HL-60 (cell line): ENCODE measurements at regions not wholly inside any gene's neighbourhood (a gene's known extent, or its start where the extent isn't known, plus 50 kb on each side); places are given as distances from the start of the nearest gene placed in this dataset.

Source experiments
- DNase-seq, 2 experiments: peaks; one replicate each; pipeline ENCODE4 v3.0.0-alpha.2; 2010 to 2020; ENCODE audit warnings: low read depth in 1 of 2, low spot score in 1 of 2
- H3K27ac ChIP-seq: fragments of 250-450 bp; sonication (Bioruptor Pico); replicated peaks from 2 replicates; pipeline ENCODE4 v1.5.1; 2020; ENCODE audit warnings: mild to moderate bottlenecking, moderate library complexity
- H3K27me3 ChIP-seq: fragments of 250-450 bp; sonication (Bioruptor Pico); 2 replicates; pipeline ENCODE4 v1.5.1; 2021; ENCODE audit warnings: mild to moderate bottlenecking, moderate library complexity; ENCODE audit not compliant: insufficient read depth, poor library complexity, severe bottlenecking
- H3K4me3 ChIP-seq: replicated peaks from 2 replicates; pipeline ENCODE4 v1.5.1; 2011; ENCODE audit warnings: mild to moderate bottlenecking, control low read depth, low read length; ENCODE audit not compliant: insufficient read depth
- CTCF ChIP-seq: IDR thresholded peaks from one replicate; pipeline ENCODE4 v1.5.1; 2011; ENCODE audit warnings: low read length, control low read depth, inconsistent platforms; ENCODE audit not compliant: insufficient read depth
- GABPA ChIP-seq: IDR thresholded peaks from 2 replicates; pipeline ENCODE4 v1.6.1; 2012; ENCODE audit warnings: low read depth
- POLR2AphosphoS5 ChIP-seq: IDR thresholded peaks from 2 replicates; pipeline ENCODE4 v1.6.1; 2012; ENCODE audit warnings: low read depth
- REST ChIP-seq: IDR thresholded peaks from 2 replicates; pipeline ENCODE4 v1.6.1; 2012; ENCODE audit warnings: low read depth; ENCODE audit not compliant: insufficient replicate concordance
- SPI1 ChIP-seq: IDR thresholded peaks from 2 replicates; pipeline ENCODE4 v1.6.1; 2012; ENCODE audit warnings: low read depth, mild to moderate bottlenecking, borderline replicate concordance

GRCh38 chr6:144574796-144575195, 289.7 kb downstream of the UTRN start:
- Histone ChIP-seq H3K4me3 (no peak overlapping the region), H3K27ac (no peak overlapping the region), H3K27me3 (no peaks in the 10 kb centered on the region)
- DNase-seq, result no peak
- TF ChIP-seq REST (no peak), GABPA (no peak), CTCF (no peak), SPI1 (no peak), POLR2AphosphoS5 (no peak)

GRCh38 chr6:144575327-144575726, 290.2 kb downstream of the UTRN start:
- TF ChIP-seq CTCF (no peak), SPI1 (no peak), REST (no peak), GABPA (no peak), POLR2AphosphoS5 (no peak)

GRCh38 chr6:144576871-144577270, 291.7 kb downstream of the UTRN start:
- H3K4me3 ChIP-seq, result no peak overlapping the region
- H3K27me3 ChIP-seq, result no peaks in the 10 kb centered on the region
- TF ChIP-seq GABPA, result no peak
- no peak for TF ChIP-seq POLR2AphosphoS5
- no peak overlapping the region for H3K27ac ChIP-seq
- no peak for DNase-seq

More at GRCh38 chr6:144575327-144575726, 290.2 kb downstream of the UTRN start:
- Histone ChIP-seq H3K27me3 (no peaks in the 10 kb centered on the region), H3K4me3 (no peak overlapping the region), H3K27ac (no peak overlapping the region)
- no peak for DNase-seq

GRCh38 chr6:144578385-144579350, 293.5 kb downstream of the UTRN start:
- Histone ChIP-seq H3K27ac (no peak overlapping the region), H3K27me3 (no peaks in the 10 kb centered on the region), H3K4me3 (no peak overlapping the region)
- DNase-seq, result no peak
- no peak for TF ChIP-seq POLR2AphosphoS5
- TF ChIP-seq REST, result no peak
- no peak for TF ChIP-seq SPI1
- no peak for TF ChIP-seq GABPA
- TF ChIP-seq CTCF, result no peak
